Activated CD4-positive, alpha-beta T cell treated with anti-CD3 and anti-CD28 coated beads for 4 hours (primary cell): ENCODE measurements at regions not wholly inside any gene's neighbourhood (a gene's known extent, or its start where the extent isn't known, plus 50 kb on each side); places are given as distances from the start of the nearest gene placed in this dataset.
A peak's percentile ranks its signal among the peaks of the same experiment; 100 is the strongest.
"Not testable (repeated sequence)": the region's sequence is repeated elsewhere in the genome, so short reads cannot be mapped to it uniquely, and the experiment has no call there.

ENCODE experiments used
- DNase-seq, 2 donors: peaks; one replicate each; pipeline ENCODE4 v3.0.0-alpha.2; 2020

DNA sequence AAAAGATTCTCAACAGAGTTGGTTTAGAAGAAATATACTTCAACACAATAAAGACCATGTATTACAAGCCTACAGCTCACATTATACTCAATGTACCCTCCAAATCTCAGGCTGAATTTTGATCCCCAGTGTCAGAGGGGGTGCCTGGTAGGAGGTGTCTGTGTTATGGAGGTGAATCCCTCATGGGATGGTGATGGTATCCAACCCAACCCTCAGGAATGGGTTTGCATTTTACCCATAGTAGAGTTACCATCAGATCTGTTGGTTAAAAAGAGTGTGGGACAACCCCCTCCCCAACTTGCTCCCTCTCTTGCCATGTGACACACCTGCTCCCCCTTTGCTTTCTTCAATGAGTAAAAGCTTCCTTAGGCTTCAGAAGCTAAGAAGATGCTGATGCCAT is 205.5 kb downstream of the POTEM start:
- peak in 1 of 2 donors; percentile 1 for DNase-seq

GRCh38 chr14:19173188-19173587 is 206.0 kb downstream of the POTEM start:
- not testable (repeated sequence) for DNase-seq

GRCh38 chr14:19177435-19177834 is 210.2 kb downstream of the POTEM start:
- not testable (repeated sequence) for DNase-seq

DNA sequence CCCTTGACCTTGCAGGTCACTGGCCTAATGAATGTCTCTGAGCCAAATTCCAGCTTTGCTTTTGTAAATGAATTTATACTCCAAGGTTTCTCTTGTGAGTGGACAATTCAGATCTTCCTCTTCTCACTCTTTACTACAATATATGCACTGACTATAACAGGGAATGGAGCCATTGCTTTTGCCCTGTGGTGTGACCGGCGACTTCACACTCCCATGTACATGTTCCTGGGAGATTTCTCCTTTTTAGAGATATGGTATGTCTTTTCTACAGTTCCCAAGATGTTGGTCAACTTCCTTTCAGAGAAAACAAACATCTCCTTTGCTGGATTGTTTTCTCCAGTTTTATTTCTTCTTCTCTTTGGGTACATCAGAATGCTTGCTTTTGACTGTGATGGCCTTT is 213.1 kb downstream of the POTEM start:
- DNase-seq: not testable (repeated sequence)

- DNase-seq: not testable (repeated sequence)
Measured at GRCh38 chr14:19180881-19181280, 213.6 kb downstream of the POTEM start.

DNA sequence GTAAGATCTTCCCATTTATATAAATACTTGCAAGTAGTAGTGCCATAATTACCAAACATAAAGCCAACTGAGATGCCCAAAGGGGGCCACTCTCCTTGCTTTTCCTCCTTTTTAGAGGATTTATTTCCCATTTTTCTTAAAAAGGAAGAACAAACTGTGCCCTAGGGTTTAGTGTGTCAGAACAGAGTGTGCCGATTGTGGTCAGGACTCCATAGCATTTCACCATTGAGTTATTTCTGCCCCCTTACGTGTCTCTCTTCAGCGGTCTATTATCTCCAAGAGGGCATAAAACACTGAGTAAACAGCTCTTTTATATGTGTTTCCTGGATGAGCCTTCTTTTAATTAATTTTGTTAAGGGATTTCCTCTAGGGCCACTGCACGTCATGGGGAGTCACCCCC is 227.9 kb downstream of the POTEM start:
- DNase-seq: not testable (repeated sequence)

GRCh38 chr14:19197488-19198234 is 230.4 kb downstream of the POTEM start:
- not testable (repeated sequence) for DNase-seq

- DNase-seq: not testable (repeated sequence)
Measured at GRCh38 chr14:19198341-19198740, 231.1 kb downstream of the POTEM start.

DNA sequence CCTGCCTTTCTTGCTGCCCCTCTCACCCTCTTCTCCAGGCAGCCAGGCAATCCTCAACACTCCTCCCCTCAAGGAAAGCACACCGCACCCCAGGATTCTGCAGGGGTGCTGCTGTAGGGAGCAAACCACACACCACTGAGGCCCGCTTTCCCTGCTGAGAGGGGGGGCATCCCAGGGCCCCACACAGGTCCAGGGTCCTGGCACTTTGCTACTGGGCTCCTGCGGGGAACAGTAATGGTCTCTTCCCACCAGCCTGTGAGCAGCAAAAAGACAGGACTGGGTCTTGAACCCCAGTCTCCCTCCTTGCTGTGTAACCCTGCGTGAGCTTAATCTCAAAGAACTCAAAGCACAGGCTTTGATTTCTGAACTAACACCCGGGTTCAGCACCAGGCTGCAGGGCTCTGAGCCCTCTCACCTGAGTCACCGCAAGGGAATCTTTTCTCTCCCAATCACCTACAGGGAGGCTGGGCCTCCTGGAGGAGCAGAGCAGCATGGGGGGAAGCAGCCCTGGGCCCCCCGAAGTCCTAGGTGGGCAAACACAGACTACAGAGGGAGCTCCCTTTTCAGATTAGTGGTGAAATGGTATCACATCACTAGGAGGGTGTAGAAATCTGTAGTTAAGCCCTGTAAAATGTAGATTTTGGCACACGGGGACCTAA is 232.6 kb downstream of the POTEG start:
- not testable (repeated sequence) for DNase-seq

DNA sequence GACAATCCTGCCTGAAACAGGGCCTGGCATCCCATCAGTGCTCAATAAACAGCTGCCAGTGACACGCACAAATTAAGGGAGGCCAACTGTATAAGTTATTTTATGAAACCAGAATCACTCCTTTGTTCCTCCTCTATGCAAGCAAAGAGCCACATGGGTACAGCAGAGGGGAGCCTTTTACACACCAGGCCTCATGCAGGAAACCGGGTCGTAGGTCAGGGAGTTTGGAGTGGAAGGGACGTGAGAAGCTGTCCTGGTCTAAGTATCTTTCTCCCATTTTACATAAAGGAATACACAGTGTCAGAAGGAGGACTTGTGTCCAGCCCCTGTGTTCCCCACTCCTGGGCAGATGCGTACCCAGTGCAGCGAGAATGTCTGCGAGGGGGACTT is 232.1 kb downstream of the POTEG start:
- not testable (repeated sequence) for DNase-seq

GRCh38 chr14:19203250-19203972 is 230.7 kb downstream of the POTEG start:
- DNase-seq: not testable (repeated sequence)

DNA sequence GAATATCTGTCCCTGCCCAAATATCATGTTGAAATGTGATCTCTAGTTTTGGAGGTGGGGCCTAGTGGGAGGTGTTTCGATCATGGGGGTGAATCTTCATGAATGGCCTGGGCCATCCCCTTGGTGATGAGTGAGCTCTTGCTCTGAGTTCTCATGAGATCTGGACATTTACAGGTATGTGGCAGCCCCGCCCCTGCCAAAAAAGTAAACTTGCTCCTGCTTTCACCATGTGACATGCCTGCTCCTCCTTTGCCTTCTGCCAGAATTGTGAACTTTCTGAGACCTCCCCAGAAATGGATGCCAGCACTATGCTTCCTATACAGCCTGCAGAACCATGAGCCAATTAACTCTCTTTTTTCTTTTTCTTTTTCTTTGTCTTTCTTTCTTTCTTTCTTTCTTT is 229.3 kb downstream of the POTEG start:
- not testable (repeated sequence) for DNase-seq

DNA sequence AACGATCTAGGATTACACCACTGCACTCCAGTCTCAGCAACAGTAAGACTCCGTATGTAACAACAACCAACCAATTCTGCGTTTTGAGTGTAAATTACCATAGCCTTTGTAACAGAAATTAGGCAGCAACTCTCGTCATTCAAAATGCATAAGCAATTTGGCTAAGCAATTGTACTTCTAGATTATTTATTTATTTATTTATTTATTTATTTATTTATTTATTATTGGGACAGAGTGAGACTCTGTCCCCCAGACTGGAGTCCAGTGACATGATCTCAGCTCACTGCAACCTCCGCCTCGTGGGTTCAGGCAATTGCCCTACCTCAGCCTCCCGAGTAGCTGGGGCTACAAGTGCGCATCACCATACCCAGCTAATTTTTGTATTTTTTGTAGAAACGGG is 217.7 kb downstream of the POTEG start:
- not testable (repeated sequence) for DNase-seq

DNA sequence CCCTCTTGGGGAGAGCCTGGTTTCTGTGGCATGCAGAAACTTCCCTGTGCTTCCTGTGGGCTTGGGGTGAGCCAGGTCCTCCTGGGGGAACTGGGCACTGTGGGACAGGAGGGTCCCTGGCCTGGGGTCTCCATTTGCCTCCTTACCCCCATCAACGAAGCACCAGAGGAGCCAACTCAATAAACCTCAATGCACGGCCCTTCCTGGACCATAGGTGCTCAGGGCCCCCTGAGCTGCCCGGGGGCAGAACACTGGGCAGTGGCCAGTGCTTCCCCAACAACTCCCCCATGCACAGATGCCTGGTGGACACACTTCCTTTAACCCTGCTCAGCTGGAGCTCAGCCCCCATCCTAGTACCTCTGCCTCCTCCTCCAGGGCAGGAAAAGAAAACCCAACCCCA is 214.7 kb downstream of the POTEG start:
- DNase-seq: not testable (repeated sequence)

- DNase-seq: not testable (repeated sequence)
Measured at GRCh38 chr14:19231421-19231820, 202.7 kb downstream of the POTEG start.

DNA sequence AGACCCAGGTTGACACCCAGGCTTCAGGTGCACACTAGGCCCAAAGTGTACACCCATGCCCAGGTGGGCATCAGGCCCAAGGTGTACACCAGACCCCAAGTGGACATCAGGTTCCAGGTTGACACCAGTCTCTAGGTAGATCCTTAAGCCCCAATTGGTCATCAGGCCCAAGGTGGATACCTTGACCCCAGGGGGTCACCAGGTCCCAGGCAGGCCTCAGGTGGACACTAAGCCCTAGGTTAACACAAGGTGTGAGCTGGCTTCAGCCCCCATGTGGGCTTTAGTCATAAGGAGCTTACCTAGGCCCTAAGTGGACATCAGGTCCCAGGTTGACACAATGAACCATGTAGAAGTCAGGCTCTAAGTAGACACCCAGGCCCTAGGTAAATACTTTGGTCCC is 200.1 kb downstream of the POTEG start:
- not testable (repeated sequence) for DNase-seq

DNA sequence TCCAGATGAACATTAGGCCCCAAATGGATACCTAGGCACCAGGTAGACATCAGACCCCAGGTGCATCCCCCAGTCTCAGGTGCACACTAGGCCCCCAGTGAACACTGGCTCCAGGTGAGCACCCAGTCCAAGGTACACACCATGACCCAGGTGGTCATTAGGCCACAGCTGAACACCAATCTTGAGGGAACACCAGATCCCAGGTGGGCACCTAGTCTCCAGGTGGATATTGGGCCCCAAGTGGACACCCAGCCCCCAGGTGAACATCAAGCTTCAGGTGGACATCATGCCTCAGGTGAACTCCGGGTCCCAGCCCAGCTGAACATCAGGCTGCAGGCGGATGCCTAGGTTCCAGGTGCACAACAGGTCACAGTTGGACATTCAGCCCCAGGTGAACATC is 196.5 kb downstream of the POTEG start:
- DNase-seq: not testable (repeated sequence)

DNA sequence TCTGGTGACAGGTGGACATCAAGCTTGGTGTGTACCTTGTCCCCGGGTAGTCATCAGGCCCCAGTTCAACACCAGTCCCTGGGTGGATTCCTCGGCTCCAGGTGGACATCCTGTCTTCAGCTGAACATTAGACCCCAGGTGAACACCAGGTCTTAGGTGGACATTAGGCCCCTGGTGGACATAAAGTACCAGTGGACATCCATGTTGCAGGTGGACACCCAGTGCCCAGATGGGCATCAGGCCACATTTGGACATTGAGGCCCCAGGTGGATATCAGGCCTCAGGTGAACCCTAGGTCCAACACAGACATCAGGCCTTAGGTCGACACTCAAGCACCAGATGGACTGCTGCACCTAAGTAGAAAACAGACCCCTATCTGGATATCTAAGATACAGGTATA is 195.6 kb downstream of the POTEG start:
- DNase-seq: not testable (repeated sequence)

- not testable (repeated sequence) for DNase-seq
Measured at GRCh38 chr14:19239981-19240380, 194.2 kb downstream of the POTEG start.

DNA sequence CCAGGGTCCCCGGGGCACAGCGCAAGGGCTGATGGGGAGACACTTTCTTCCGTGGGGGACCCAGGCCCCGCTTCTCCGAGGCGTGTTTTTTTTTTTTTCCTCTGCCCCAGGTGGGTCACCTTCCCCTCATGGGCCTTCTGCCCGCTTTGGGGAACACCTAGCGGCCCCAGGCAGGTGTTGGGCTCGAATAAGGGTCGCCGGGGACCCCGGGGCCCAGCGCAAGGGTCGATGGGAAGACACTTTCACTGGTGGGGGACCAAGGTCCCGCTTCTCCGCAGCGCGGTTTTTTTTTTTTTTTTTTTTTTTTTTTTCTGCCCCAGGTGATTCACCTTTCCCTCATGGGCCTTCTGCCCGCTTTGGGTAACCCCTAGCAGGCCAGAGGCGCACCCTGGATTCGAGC is 193.8 kb downstream of the POTEG start:
- DNase-seq: not testable (repeated sequence)

GRCh38 chr14:19241451-19241850 is 192.7 kb downstream of the POTEG start:
- DNase-seq: not testable (repeated sequence)

DNA sequence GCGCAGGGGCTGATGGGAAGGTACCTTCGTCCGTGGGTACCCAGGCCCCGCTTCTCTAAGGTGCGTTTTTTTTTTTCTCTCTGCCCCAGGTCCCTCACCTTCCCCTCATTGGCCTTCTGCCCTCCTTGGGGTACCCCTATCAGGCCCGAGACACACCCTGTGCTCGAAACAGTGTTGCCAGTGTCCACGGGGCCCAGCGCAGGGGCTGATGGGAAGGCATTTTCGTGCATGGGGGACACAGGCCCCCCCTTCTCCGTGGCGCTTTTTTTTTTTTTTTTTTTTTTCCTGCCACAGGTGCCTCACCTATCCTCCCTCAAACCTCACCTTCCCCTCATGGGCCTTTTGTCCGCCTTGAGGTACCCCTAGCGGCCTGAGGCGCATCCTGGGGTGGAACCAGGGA is 191.6 kb downstream of the POTEG start:
- DNase-seq: not testable (repeated sequence)

GRCh38 chr14:19266908-19267307 is 167.2 kb downstream of the POTEG start:
- DNase-seq: not testable (repeated sequence)

- DNase-seq: not testable (repeated sequence)
Measured at GRCh38 chr14:19267636-19268035, 166.5 kb downstream of the POTEG start.
